SHP77 treated with DMSO at 0.1 percent for 48 hours (cell line): ENCODE measurements at regions not wholly inside any gene's neighbourhood (a gene's known extent, or its start where the extent isn't known, plus 50 kb on each side); places are given as distances from the start of the nearest gene placed in this dataset.

ENCODE experiments used
- DNase-seq: peaks from one replicate; lab custom pipeline; 2025; lab: John Stamatoyannopoulos, UW

- no peak for DNase-seq
Measured at GRCh38 chr4:157509341-157509740, 288.8 kb downstream of the GRIA2 start.

GRCh38 chr4:157502656-157503055 is 282.1 kb downstream of the GRIA2 start:
- no peak for DNase-seq

- DNase-seq = no peak
Measured at GRCh38 chr4:157459785-157460184, 239.3 kb downstream of the GRIA2 start.

GRCh38 chr4:157447195-157447594 is 226.7 kb downstream of the GRIA2 start:
- DNase-seq = no peak

GRCh38 chr4:157444014-157444413 is 223.5 kb downstream of the GRIA2 start:
- no peak for DNase-seq

GRCh38 chr4:157443537-157443936 is 223.0 kb downstream of the GRIA2 start:
- no peak for DNase-seq

- DNase-seq = no peak
Measured at GRCh38 chr4:157425897-157426296, 205.4 kb downstream of the GRIA2 start.

- DNase-seq = no peak
Measured at GRCh38 chr4:157423526-157424020, 203.0 kb downstream of the GRIA2 start.

- no peak for DNase-seq
Measured at GRCh38 chr4:157421365-157421764, 200.8 kb downstream of the GRIA2 start.
